Astrocyte (in vitro differentiated cells and primary cell): ENCODE measurements at regions not wholly inside any gene's neighbourhood (a gene's known extent, or its start where the extent isn't known, plus 50 kb on each side); places are given as distances from the start of the nearest gene placed in this dataset.

Source experiments
- CTCF ChIP-seq: IDR thresholded peaks from 2 replicates; pipeline ENCODE4 v1.5.1; 2011; ENCODE audit warnings: low read depth, mild to moderate bottlenecking, inconsistent platforms, low read length, moderate library complexity; ENCODE audit not compliant: insufficient read depth
- EZH2 ChIP-seq: IDR thresholded peaks from 2 replicates; pipeline ENCODE4 v1.6.1; 2012; ENCODE audit warnings: mild to moderate bottlenecking, low read length, inconsistent platforms; ENCODE audit not compliant: insufficient read depth

DNA sequence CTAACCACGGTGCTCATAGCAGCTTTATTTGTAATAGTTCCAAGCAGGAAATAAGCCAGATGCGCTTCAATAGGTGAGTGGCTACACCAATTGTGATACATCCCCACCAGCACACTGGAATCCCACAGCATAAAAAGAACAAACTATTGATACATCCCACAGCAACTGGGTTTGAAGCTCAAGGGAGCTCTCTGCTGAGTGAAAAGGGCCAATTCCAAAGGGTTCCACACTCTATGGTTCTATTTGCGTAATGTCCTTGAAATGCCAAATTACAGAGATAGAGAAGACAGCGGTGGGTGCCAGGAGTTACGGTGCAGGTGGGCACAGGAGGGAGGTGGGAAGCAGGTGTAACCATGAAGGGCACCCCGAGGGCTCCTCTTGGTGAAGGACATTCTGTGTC, 155.3 kb upstream of the PPP1R26 start:
- TF ChIP-seq CTCF (no peak), EZH2 (no peak)
